Inferior parietal cortex (tissue), 1 donor: ENCODE measurements at regions not wholly inside any gene's neighbourhood (a gene's known extent, or its start where the extent isn't known, plus 50 kb on each side); places are given as distances from the start of the nearest gene placed in this dataset.

Experiments used
- DNase-seq: peaks from one replicate; pipeline ENCODE4 v3.0.0-alpha.2; 2016; ENCODE audit errors: extremely low spot score

DNA sequence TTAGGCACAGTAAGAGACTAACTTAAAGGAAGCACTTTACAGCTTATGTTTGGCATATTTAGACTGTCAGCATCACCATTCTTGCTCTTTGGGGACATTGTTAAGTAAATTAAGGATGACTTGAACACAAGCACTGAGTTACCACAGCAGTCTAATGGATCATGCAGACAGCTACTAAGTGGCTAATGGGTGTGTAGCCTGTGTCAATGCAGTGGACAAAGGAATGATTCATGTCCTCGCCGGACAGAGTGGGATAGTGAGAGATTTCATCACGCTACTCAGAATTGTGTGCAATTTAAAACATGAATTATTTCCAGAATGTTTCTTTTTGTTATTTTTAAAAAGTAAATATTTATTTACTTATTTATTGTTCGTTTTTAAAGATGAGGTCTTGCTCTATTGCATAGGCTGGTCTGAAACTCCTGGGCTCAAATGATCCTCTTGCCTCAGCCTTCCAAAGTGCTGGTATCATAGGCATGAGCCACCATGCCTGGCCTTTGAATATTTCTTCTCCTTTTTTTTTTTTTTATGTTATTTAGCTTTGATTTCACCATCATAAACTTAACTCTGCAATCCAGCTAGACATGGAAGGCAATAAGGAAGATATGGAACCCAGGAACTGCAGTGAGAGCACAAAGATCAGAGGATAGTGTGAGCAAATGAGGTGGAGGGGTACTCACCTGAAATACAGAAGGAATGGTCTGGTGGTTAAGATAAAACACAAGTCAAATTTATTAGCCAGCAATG is 53.0 kb upstream of the KLF4 start:
- DNase-seq: no peak

DNA sequence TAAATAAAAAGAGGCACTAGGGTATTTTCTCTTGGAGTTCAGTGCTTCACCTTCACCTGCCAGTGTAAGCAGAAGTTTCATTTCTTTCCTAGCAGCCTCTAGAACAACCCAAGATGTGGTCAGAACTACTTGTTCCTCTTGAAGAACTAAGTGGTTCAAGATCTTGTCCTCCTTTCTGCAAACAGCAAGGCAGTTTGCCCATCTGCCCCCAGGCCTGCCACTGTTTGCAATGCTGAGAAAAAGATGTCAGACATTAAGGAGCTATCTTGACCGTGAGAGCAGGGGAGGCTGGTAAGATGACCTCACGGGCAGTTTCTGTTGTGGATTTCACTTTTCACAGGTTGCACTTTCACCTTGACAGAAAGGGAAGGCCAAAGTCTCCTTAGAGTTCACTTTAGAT is 52.0 kb upstream of the KLF4 start:
- DNase-seq: no peak

DNA sequence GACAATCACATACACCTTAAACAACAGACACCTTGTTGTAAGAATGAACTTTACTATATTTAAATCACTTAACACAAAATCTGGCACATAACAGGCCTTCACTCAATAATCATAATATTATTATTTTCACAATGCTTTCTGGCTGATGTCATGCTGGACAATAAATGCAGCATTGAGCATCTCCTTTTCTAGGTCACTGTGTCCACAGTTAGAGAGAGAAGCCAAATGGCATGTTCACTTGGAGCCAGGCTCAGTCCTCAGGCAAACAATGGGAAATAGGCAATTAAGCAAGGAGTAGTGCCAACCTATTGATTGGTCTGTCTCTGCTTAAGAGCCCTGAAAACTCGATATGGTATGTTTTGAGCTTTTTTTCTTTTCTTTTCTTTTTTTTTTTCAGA is 50.6 kb upstream of the KLF4 start:
- no peak for DNase-seq

DNA sequence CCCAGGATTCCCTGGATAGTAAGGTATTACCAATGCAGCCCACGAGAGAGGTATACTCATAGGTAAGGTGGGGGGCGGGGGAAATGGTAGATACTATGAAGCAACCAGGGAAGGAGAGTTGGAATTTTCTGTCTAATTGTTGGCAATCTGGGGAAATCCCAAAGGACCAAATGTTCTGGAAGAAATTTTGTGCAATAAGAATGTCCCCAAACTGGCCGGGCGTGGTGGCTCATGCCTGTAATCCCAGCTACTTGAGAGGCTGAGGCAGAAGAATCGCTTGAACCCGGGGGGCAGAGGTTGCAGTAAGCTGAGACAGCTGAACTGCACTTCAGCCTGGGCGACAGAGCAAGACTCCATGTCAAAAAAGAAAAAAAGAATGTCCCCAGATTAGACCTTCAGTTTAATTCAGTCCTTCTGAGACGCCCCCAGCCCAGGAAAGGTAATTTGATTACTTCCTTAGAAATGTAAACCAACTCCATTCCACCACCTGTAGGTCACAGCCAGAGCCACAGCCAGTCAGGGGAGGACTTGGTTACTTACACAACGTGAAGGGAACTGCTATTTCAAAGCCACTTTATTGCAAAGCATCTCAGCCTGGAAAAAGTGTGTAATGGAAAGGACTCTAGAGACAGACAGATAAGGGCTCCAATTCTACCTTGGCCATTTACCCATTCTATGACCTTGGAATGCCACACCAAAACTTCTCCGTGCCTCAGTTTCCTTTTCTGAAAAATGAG is 50.0 kb upstream of the KLF4 start:
- DNase-seq: no peak
